CD8-positive, alpha-beta memory T cell (primary cell): ENCODE measurements at regions not wholly inside any gene's neighbourhood (a gene's known extent, or its start where the extent isn't known, plus 50 kb on each side); places are given as distances from the start of the nearest gene placed in this dataset.
A peak's percentile ranks its signal among the peaks of the same experiment; 100 is the strongest.
"Not testable (repeated sequence)": the region's sequence is repeated elsewhere in the genome, so short reads cannot be mapped to it uniquely, and the experiment has no call there.

Experiments
- CTCF ChIA-PET: fragments of 350-600 bp; sonication (Branson Sonifier 250); formaldehyde crosslinking; loops from one replicate; lab custom pipeline; 2021; ENCODE audit warnings: antibody characterized with exemption; lab: Charles Lee
- POLR2A ChIA-PET: fragments of 350-600 bp; sonication (Branson Sonifier 250); formaldehyde crosslinking; loops from one replicate; lab custom pipeline; 2021; ENCODE audit warnings: antibody characterized with exemption; lab: Charles Lee
- DNase-seq, 5 donors: peaks; one replicate each; pipeline versions ENCODE4 v3.0.0 to v3.0.0-alpha.2; 2020 to 2022; ENCODE audit warnings: mixed read lengths in 1 of 5
- H3K27ac ChIP-seq: one replicate; pipeline ENCODE4 v1.7.0; 2013; ENCODE audit warnings: low read depth, mild to moderate bottlenecking, low read length, moderate library complexity
- H3K27me3 ChIP-seq: 2 replicates; pipeline ENCODE4 v1.7.0; 2013; ENCODE audit warnings: low read length, mild to moderate bottlenecking; ENCODE audit not compliant: insufficient read depth, poor library complexity, severe bottlenecking
- H3K36me3 ChIP-seq: 2 replicates; pipeline ENCODE4 v1.7.0; 2013; ENCODE audit warnings: mild to moderate bottlenecking, low read length, moderate library complexity; ENCODE audit not compliant: insufficient read depth
- H3K4me1 ChIP-seq: 2 replicates; pipeline ENCODE4 v1.7.0; 2013; ENCODE audit warnings: mild to moderate bottlenecking, low read length, moderate library complexity; ENCODE audit not compliant: insufficient read depth
- H3K4me3 ChIP-seq: 2 replicates; pipeline ENCODE4 v1.7.0; 2013; ENCODE audit warnings: mild to moderate bottlenecking, low read length
- H3K9me3 ChIP-seq: 2 replicates; pipeline ENCODE4 v1.7.0; 2013; ENCODE audit warnings: mild to moderate bottlenecking, low read length
- H3K27ac Mint-ChIP-seq, 8 donors: one replicate each; pipeline ENCODE4 v1.8.0; 2020 to 2021; ENCODE audit warnings: mixed read lengths in 8 of 8, mild to moderate bottlenecking in 6 of 8, inconsistent platforms in 3 of 8, moderate library complexity in 3 of 8
- H3K27me3 Mint-ChIP-seq, 2 donors: one replicate each; pipeline ENCODE4 v1.8.0; 2020 to 2021; ENCODE audit warnings: mixed read lengths in 2 of 2, mild to moderate bottlenecking in 1 of 2, moderate library complexity in 1 of 2
- H3K36me3 Mint-ChIP-seq, 3 donors: one replicate each; pipeline ENCODE4 v1.8.0; 2020 to 2021; ENCODE audit warnings: mixed read lengths in 3 of 3, inconsistent platforms in 1 of 3, mild to moderate bottlenecking in 1 of 3
- H3K4me1 Mint-ChIP-seq, 3 donors: one replicate each; pipeline ENCODE4 v1.8.0; 2020 to 2021; ENCODE audit warnings: mixed read lengths in 3 of 3, inconsistent platforms in 1 of 3, mild to moderate bottlenecking in 1 of 3
- H3K4me3 Mint-ChIP-seq, 7 donors: one replicate each; pipeline ENCODE4 v1.8.0; 2020 to 2021; ENCODE audit warnings: mixed read lengths in 7 of 7, mild to moderate bottlenecking in 6 of 7, moderate library complexity in 4 of 7, inconsistent platforms in 2 of 7
- H3K9me3 Mint-ChIP-seq, 5 donors: one replicate each; pipeline ENCODE4 v1.8.0; 2020 to 2022; ENCODE audit warnings: mixed read lengths in 5 of 5, mild to moderate bottlenecking in 3 of 5, moderate library complexity in 2 of 5, inconsistent platforms in 1 of 5

- H3K36me3 Mint-ChIP-seq, H3K27ac Mint-ChIP-seq, H3K9me3 ChIP-seq, CTCF ChIA-PET, H3K4me1 Mint-ChIP-seq, POLR2A ChIA-PET, H3K27me3 ChIP-seq, H3K27ac ChIP-seq, H3K4me1 ChIP-seq, H3K9me3 Mint-ChIP-seq, H3K36me3 ChIP-seq, H3K4me3 Mint-ChIP-seq, H3K27me3 Mint-ChIP-seq, DNase-seq, H3K4me3 ChIP-seq: not testable (repeated sequence)
Observed at GRCh38 chr1:143850637-143851036, 121.1 kb downstream of the FAM72C start.

GRCh38 chr1:143848859-143849258 is 122.9 kb downstream of the FAM72C start:
- H3K9me3 Mint-ChIP-seq, POLR2A ChIA-PET, DNase-seq, H3K27ac ChIP-seq, H3K9me3 ChIP-seq, H3K4me3 Mint-ChIP-seq, H3K27me3 ChIP-seq, H3K27ac Mint-ChIP-seq, CTCF ChIA-PET, H3K36me3 ChIP-seq, H3K27me3 Mint-ChIP-seq, H3K4me3 ChIP-seq, H3K4me1 Mint-ChIP-seq, H3K4me1 ChIP-seq, H3K36me3 Mint-ChIP-seq: not testable (repeated sequence)

- DNase-seq, H3K4me1 Mint-ChIP-seq, H3K4me1 ChIP-seq, POLR2A ChIA-PET, H3K27ac ChIP-seq, H3K36me3 ChIP-seq, H3K9me3 ChIP-seq, CTCF ChIA-PET, H3K4me3 ChIP-seq, H3K27me3 ChIP-seq, H3K27me3 Mint-ChIP-seq, H3K9me3 Mint-ChIP-seq, H3K27ac Mint-ChIP-seq, H3K36me3 Mint-ChIP-seq, H3K4me3 Mint-ChIP-seq: not testable (repeated sequence)
Observed at GRCh38 chr1:143845193-143845592, 126.6 kb downstream of the FAM72C start.

- H3K36me3 ChIP-seq, H3K27ac ChIP-seq, H3K4me1 Mint-ChIP-seq, H3K4me3 ChIP-seq, H3K4me1 ChIP-seq, H3K9me3 ChIP-seq, H3K27me3 Mint-ChIP-seq, H3K4me3 Mint-ChIP-seq, POLR2A ChIA-PET, H3K27me3 ChIP-seq, CTCF ChIA-PET, H3K27ac Mint-ChIP-seq, DNase-seq, H3K36me3 Mint-ChIP-seq, H3K9me3 Mint-ChIP-seq: not testable (repeated sequence)
Observed at GRCh38 chr1:143842058-143842457, 129.7 kb downstream of the FAM72C start.

- H3K4me1 Mint-ChIP-seq, H3K4me3 Mint-ChIP-seq, H3K4me1 ChIP-seq, H3K4me3 ChIP-seq, POLR2A ChIA-PET, H3K27ac Mint-ChIP-seq, H3K9me3 ChIP-seq, CTCF ChIA-PET, H3K9me3 Mint-ChIP-seq, H3K36me3 Mint-ChIP-seq, H3K27me3 ChIP-seq, H3K27ac ChIP-seq, H3K27me3 Mint-ChIP-seq, H3K36me3 ChIP-seq, DNase-seq: not testable (repeated sequence)
Observed at GRCh38 chr1:143839182-143839581, 132.6 kb downstream of the FAM72C start.

GRCh38 chr1:143838598-143838929 is 133.2 kb downstream of the FAM72C start:
- H3K9me3 ChIP-seq, DNase-seq, H3K27me3 Mint-ChIP-seq, H3K4me1 Mint-ChIP-seq, H3K27ac Mint-ChIP-seq, CTCF ChIA-PET, H3K36me3 Mint-ChIP-seq, H3K27ac ChIP-seq, H3K27me3 ChIP-seq, H3K36me3 ChIP-seq, H3K9me3 Mint-ChIP-seq, H3K4me1 ChIP-seq, POLR2A ChIA-PET, H3K4me3 ChIP-seq: not testable (repeated sequence)
- peak overlapping the region in 1 of 7 donors; percentile 2 for H3K4me3 Mint-ChIP-seq

GRCh38 chr1:143837924-143838597 is 133.7 kb downstream of the FAM72C start:
- H3K4me1 ChIP-seq, H3K4me3 ChIP-seq, H3K9me3 Mint-ChIP-seq, CTCF ChIA-PET, H3K9me3 ChIP-seq, H3K27me3 ChIP-seq, H3K27me3 Mint-ChIP-seq, H3K4me3 Mint-ChIP-seq, H3K27ac Mint-ChIP-seq, H3K4me1 Mint-ChIP-seq, DNase-seq, POLR2A ChIA-PET, H3K36me3 Mint-ChIP-seq, H3K36me3 ChIP-seq, H3K27ac ChIP-seq: not testable (repeated sequence)

GRCh38 chr1:143833376-143833775 is 138.4 kb downstream of the FAM72C start:
- H3K36me3 Mint-ChIP-seq, H3K27me3 ChIP-seq, H3K27me3 Mint-ChIP-seq, CTCF ChIA-PET, H3K27ac ChIP-seq, H3K4me1 ChIP-seq, POLR2A ChIA-PET, H3K9me3 ChIP-seq, DNase-seq, H3K27ac Mint-ChIP-seq, H3K4me1 Mint-ChIP-seq, H3K4me3 ChIP-seq, H3K4me3 Mint-ChIP-seq, H3K36me3 ChIP-seq, H3K9me3 Mint-ChIP-seq: not testable (repeated sequence)

GRCh38 chr1:143832379-143832716 is 139.4 kb downstream of the FAM72C start:
- H3K27ac ChIP-seq, H3K4me3 Mint-ChIP-seq, DNase-seq, H3K27me3 ChIP-seq, H3K36me3 Mint-ChIP-seq, H3K4me1 Mint-ChIP-seq, POLR2A ChIA-PET, H3K27ac Mint-ChIP-seq, H3K27me3 Mint-ChIP-seq, H3K9me3 ChIP-seq, CTCF ChIA-PET, H3K4me3 ChIP-seq, H3K9me3 Mint-ChIP-seq, H3K36me3 ChIP-seq, H3K4me1 ChIP-seq: not testable (repeated sequence)
